Neuron (in vitro differentiated cells): ENCODE measurements at regions not wholly inside any gene's neighbourhood (a gene's known extent, or its start where the extent isn't known, plus 50 kb on each side); places are given as distances from the start of the nearest gene placed in this dataset.
A peak's percentile ranks its signal among the peaks of the same experiment; 100 is the strongest.

Source experiments
- H2AFZ ChIP-seq: one replicate; pipeline ENCODE4 v1.6.1; 2013; ENCODE audit warnings: low read depth, mild to moderate bottlenecking, inconsistent platforms, low read length, moderate library complexity
- H3K27me3 ChIP-seq: one replicate; pipeline ENCODE4 v1.6.1; 2013; ENCODE audit warnings: low read length; ENCODE audit not compliant: insufficient read depth
- H3K36me3 ChIP-seq: one replicate; pipeline ENCODE4 v1.6.1; 2013; ENCODE audit warnings: low read length; ENCODE audit not compliant: insufficient read depth
- H3K4me1 ChIP-seq: one replicate; pipeline ENCODE4 v1.6.1; 2013; ENCODE audit warnings: low read length; ENCODE audit not compliant: insufficient read depth
- H3K4me3 ChIP-seq: 2 replicates; pipeline ENCODE4 v1.5.1; 2013; ENCODE audit warnings: mild to moderate bottlenecking, low read length, moderate library complexity
- H3K9me3 ChIP-seq: one replicate; pipeline ENCODE4 v1.6.1; 2013; ENCODE audit warnings: low read length

DNA sequence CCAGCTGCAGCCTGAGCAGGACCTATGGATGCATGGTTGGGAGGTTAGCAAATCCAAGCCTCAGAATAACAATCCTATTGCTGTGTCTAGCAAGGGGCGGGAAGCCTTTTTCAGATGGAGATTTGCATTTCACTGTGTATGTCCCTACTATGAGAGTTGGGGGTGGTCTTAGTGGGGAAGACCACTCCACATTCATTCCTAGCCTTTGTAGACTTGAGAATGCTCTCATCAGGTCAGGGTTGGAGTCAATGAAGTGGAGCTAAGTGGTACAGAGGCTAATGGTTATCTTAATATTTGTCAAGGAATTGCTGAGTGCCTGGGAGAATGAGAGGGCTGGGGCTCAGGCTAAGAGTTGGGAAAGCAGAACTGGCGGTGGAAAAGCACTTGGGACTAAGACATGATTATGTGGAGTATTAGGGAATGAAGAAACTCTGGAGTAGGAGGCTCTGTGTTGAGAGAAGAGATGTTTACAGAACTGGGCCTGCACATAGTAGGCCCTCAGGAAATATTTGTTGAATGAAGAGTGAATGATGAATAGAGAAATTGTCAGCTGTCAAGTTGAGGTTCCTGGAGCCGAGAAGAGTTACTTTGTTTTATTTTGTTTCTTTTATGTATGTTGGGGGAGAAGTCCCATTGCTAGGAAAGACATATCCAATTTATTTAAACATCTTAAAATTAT, 175.5 kb upstream of the SPRY4 start:
- Histone ChIP-seq H3K4me1 (peaks cover 4% of the 10 kb centered on the region), H2AFZ (no peak overlapping the region), H3K36me3 (no peaks in the 10 kb centered on the region), H3K4me3 (no peak overlapping the region), H3K27me3 (no peaks in the 10 kb centered on the region), H3K9me3 (no peaks in the 10 kb centered on the region)

DNA sequence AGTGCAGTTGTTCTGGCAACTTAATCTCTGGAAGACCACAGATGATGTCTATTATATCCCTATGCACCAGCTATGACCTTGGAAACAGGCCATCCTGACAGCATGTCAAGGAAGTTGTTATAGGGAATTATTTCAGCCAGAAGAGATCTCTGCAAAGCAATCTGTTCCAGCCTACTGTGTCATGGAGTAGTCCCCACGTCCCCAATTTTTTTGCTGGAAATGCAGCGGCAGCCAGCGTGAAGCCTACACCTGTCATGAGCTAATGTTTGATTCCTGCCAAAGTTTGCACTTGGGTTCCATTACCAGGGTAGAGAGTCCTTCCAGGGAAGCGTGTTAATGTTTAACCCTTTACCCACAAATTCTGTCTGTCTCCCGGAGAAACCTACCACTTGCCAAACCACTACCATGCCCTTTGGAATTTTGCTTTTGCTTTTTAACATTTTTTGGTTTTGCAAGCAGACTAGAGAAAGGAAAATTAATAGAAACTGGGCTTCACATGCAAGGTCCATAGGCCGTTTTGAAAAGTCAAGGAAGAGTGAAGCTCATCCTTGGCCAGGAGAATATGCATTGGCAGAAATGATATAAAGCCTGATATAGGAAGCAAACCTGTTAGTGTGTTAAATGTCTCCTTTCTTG, 174.9 kb upstream of the SPRY4 start:
- no peak overlapping the region for H3K4me3 ChIP-seq
- H3K27me3 ChIP-seq = no peaks in the 10 kb centered on the region
- H2AFZ ChIP-seq = no peak overlapping the region
- peaks cover 4% of the 10 kb centered on the region for H3K4me1 ChIP-seq
- H3K36me3 ChIP-seq = no peaks in the 10 kb centered on the region
- no peaks in the 10 kb centered on the region for H3K9me3 ChIP-seq

DNA sequence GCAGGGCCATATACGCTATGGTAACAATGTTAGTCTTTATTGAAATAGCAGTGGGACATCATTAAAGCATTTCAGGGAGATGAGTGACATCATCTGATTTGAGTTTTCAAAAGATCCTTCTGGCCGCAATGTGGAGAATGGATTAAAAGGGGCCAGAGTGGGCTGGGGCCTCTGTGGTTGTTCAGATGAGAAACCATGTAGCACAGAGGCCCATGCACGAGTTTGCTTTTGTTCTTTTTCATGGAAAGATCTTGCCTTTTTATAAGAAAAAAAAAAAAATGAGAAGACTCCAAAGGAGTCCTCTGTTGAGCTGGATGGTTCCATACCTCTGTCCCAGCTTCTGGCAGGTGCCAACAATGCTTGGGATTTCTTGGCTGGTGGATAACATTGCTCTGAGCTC, 173.5 kb upstream of the SPRY4 start:
- Histone ChIP-seq H3K27me3 (no peaks in the 10 kb centered on the region), H3K4me1 (peaks cover 4% of the 10 kb centered on the region), H3K4me3 (no peak overlapping the region), H2AFZ (no peak overlapping the region), H3K9me3 (no peaks in the 10 kb centered on the region), H3K36me3 (no peaks in the 10 kb centered on the region)

DNA sequence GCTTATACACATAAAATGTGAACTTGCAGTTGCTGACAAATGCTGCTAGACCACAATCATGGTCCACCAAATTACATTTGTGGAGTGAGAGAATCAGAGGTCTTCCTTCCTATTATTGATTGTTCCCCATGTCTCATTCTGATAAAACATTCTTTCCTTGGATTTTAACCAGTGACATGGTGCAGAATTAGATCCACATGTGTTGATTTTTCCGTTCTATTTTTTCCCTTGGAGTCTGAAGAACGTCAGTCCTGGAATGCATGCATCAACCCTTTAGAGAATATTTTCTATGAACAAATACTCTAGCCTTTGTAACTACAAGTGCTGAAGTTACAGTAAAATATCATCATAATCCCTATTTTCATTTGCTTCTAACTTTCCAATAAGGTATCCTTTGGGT, 170.7 kb upstream of the SPRY4 start:
- Histone ChIP-seq H3K4me3 (no peak overlapping the region), H3K36me3 (no peaks in the 10 kb centered on the region), H2AFZ (no peak overlapping the region), H3K4me1 (peaks cover 14% of the 10 kb centered on the region), H3K27me3 (no peaks in the 10 kb centered on the region), H3K9me3 (no peaks in the 10 kb centered on the region)

DNA sequence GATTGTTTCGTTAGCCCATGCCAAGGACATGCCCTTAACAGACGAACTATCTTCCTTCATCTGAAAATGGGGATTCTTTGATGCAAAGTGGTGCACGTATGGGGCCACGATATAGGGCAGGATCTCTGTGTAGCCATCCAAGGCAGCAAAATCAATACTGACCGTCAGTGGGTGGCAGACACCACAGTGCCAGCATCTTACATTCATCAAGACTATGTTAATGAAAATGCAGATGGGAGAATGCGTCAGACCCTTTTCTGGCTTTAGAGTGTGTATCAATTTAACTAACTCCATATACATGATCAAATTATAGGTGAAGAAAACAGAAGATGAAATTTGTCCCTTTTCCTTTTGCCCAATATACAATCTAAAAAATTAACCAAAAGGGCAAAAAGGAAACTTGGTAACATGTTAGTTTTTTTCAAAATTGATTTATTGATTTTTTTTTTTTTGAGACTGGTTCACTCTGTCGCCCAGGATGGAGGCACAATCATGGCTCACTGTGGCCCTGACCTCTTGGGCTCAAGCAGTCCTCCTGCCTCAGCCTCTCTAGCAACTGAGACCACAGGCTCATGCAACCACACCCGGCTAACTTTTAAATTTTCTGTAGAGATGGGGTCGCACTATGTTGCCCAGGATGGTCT, 169.2 kb upstream of the SPRY4 start:
- Histone ChIP-seq H2AFZ (no peak overlapping the region), H3K9me3 (no peaks in the 10 kb centered on the region), H3K4me3 (no peak overlapping the region), H3K4me1 (peaks cover 11% of the 10 kb centered on the region), H3K27me3 (no peaks in the 10 kb centered on the region), H3K36me3 (no peaks in the 10 kb centered on the region)

DNA sequence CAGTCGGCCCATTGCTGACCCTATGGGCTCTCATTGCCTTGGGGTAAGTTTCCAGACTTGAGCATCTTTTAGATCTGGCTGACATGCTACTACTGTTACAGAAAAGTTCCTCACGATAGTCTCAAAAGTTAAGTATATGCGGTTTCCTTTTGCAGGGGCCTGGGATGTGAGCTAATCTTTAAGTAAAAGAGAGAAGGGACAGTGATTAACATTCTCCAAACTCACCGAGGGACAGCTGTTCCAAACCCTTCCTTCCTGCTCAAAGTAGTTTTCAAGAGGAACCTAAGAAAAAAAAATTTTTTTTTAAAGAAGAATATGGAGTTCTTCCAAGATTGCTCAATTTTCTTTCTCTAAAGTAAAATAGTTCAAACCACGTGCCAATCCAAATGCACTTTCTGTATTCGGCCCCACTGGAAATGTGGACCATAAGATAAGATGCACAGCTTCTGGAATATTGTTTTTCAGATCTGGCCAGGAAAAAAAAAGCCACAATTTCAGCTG, 168.0 kb upstream of the SPRY4 start:
- H3K36me3 ChIP-seq = no peaks in the 10 kb centered on the region
- H3K4me3 ChIP-seq = no peak overlapping the region
- H3K27me3 ChIP-seq = no peaks in the 10 kb centered on the region
- H3K9me3 ChIP-seq = no peaks in the 10 kb centered on the region
- peaks cover 11% of the 10 kb centered on the region for H3K4me1 ChIP-seq
- H2AFZ ChIP-seq = no peak overlapping the region

DNA sequence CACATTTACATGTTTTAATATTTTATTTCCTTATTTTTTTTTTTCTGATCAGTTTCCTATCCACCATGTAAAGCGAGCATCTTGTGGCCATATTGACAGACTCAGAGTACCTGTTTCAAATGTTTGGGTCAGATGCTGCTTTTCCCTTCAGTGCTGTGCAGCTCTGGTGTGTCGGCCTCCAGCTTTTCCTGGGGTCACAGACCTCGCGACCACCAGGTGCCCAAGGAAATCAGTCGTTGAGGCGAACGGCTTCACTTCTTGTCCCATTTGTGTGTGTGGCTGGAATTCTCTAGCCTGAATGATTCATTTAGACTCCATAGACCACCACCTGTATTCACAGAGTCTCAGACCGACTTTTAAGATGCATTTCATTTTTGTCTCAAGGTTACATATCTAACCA, 166.9 kb upstream of the SPRY4 start:
- H2AFZ ChIP-seq = peak overlapping the region; percentile 78
- no peaks in the 10 kb centered on the region for H3K9me3 ChIP-seq
- H3K36me3 ChIP-seq = no peaks in the 10 kb centered on the region
- H3K27me3 ChIP-seq = no peaks in the 10 kb centered on the region
- peaks cover 11% of the 10 kb centered on the region for H3K4me1 ChIP-seq
- H3K4me3 ChIP-seq = no peak overlapping the region

DNA sequence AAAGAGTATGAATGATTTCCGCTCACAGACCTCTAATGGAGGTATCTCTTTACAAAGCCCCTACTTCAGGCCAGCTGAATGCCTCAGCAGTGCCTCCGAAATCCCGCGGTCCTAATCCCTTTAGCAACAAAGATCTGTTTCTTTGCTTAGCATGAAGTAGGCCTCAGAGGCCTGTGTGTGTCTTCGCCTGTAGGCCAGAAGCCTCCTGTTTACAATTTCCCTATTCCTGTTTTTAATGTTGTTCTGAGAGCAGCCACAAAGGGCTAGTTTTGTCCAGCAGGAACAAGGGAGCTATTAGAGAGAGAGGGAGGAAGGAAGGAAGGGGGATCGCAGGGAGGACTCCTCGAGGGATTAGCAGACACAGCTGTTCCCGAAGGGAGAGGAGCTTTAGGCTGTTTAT, 166.4 kb upstream of the SPRY4 start:
- Histone ChIP-seq H3K27me3 (no peaks in the 10 kb centered on the region), H3K9me3 (no peaks in the 10 kb centered on the region), H3K4me1 (peaks cover 11% of the 10 kb centered on the region), H3K4me3 (no peak overlapping the region), H2AFZ (peak overlapping the region; percentile 78), H3K36me3 (no peaks in the 10 kb centered on the region)

DNA sequence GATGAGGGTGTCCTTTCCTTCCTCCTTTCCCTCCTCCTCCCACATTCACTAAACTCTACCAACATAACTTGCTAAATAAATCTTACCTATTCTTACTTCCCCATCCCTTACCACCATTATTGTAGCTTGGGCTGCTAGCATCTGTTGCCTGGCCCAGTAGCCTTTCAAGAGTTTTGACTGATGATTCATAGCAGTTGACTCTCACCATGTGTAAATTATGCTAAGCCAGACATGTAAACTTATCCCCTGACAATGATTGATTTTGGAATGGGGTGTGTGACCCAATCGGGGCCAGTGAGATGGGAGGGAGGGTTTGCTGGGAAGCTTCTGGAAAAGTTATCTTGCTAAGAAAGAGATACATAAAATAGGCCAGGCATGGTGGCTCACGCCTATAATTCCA, 161.8 kb upstream of the SPRY4 start:
- Histone ChIP-seq H2AFZ (no peak overlapping the region), H3K4me3 (no peak overlapping the region), H3K36me3 (no peaks in the 10 kb centered on the region), H3K4me1 (peaks cover 9% of the 10 kb centered on the region), H3K27me3 (no peaks in the 10 kb centered on the region), H3K9me3 (peaks cover 2% of the 10 kb centered on the region)

DNA sequence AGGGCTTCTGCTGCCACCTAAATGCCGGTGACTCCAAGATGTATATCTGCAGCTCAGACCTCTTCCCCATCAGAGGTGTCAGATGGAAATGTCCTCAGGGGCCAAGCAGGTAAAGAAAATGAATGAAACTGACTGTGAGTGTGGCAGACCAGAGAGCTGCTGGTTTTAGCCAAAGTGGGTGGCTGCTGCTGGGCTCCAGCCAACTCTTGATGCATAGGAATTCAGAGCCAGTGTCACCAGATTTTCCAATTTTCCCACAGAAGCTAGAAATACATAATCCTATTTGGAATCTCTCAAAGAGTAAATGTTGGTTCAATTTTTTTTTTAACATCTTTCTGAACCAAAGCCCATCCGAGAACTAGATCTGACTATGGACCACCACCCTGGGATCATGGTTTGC, 161.2 kb upstream of the SPRY4 start:
- H3K4me1 ChIP-seq = peaks cover 4% of the 10 kb centered on the region
- no peak overlapping the region for H2AFZ ChIP-seq
- no peaks in the 10 kb centered on the region for H3K36me3 ChIP-seq
- no peaks in the 10 kb centered on the region for H3K27me3 ChIP-seq
- no peak overlapping the region for H3K4me3 ChIP-seq
- H3K9me3 ChIP-seq = peaks cover 2% of the 10 kb centered on the region

DNA sequence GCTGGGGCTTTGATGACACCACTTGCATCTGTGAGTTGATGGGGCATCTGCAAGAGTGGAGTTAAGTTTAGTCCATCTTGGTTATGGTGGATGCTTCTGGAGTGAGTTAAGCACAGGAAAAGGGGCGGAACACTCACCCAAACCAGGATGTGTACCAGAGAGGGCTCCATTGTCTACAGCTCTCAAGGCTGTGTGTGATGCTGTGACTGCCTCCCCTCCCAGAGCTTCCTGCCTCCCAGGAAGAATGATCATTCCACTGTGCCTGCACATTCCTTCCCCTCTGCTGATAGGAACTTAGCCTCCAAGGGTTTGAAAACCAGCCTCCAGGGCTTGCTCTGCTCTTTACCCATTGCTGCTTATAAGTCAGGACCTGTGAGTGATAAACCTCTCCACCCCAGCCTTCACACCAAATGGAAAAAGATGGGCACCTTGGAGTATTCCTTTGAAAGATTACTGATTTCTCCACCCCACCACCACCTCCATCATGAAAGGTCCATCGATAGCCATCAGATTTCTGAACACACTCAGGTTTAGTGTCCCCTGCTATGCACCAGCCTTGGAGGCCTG, 160.1 kb upstream of the SPRY4 start:
- Histone ChIP-seq H3K36me3 (no peaks in the 10 kb centered on the region), H3K9me3 (peaks cover 2% of the 10 kb centered on the region), H3K27me3 (no peaks in the 10 kb centered on the region), H3K4me1 (no peaks in the 10 kb centered on the region), H2AFZ (no peak overlapping the region), H3K4me3 (no peak overlapping the region)

DNA sequence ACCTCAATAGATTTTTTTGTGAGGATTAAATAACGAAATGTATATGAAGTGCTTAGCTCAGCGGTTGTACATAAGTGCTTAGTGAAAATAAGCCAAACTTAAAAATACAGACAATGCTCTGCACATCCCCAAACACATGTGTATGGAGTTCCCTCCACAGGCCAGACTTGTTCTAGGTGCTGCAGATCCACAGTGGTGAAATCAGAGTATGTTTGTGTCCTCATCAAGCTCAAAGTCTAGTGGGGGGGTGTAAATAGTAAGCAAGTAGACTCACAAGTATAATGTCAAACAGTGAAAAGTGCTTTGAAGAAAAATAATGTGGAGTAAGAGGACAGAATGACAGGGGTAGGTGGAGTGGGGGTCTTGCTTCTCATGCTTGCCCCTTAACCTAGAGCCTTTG, 157.4 kb upstream of the SPRY4 start:
- Histone ChIP-seq H3K4me3 (no peak overlapping the region), H2AFZ (no peak overlapping the region), H3K9me3 (peaks cover 2% of the 10 kb centered on the region), H3K27me3 (no peaks in the 10 kb centered on the region), H3K4me1 (no peaks in the 10 kb centered on the region), H3K36me3 (no peaks in the 10 kb centered on the region)

DNA sequence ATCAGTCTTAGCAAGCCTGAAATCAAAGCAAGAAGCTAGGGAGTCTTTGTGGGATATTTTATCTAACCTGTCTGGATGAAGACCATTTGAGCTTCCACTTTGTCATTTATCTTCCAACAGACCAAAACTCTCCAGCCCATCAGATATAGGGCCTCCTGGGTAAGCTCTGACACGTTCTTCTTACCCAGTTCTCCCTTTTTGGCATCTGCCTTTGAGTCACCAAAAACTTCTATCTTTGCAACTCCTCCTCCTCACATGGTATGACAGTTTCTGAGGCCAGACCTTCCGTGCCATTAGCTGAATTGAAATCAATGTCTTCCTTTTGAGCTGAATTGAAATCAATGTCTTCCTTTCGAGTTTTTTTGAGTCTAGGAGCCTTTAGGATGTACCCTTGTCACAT, 156.6 kb upstream of the SPRY4 start:
- H3K27me3 ChIP-seq = no peaks in the 10 kb centered on the region
- H3K36me3 ChIP-seq = no peaks in the 10 kb centered on the region
- H3K9me3 ChIP-seq = peaks cover 2% of the 10 kb centered on the region
- no peak overlapping the region for H3K4me3 ChIP-seq
- H3K4me1 ChIP-seq = no peaks in the 10 kb centered on the region
- no peak overlapping the region for H2AFZ ChIP-seq
